Karpas-422 (cell line): ENCODE measurements at regions not wholly inside any gene's neighbourhood (a gene's known extent, or its start where the extent isn't known, plus 50 kb on each side); places are given as distances from the start of the nearest gene placed in this dataset.
A peak's percentile ranks its signal among the peaks of the same experiment; 100 is the strongest.

Experiments
- DNase-seq: peaks from one replicate; pipeline ENCODE4 v3.0.0-alpha.2; 2015
- H2AFZ ChIP-seq: fragments of 200-600 bp; sonication (generic); 2 replicates; pipeline ENCODE4 v1.6.1; 2014; ENCODE audit warnings: antibody characterized with exemption, low read length, mixed read lengths
- H3K27ac ChIP-seq: fragments of 200-600 bp; sonication (generic); 2 replicates; pipeline ENCODE4 v1.5.1; 2014; ENCODE audit warnings: mild to moderate bottlenecking, low read length, moderate library complexity
- H3K27me3 ChIP-seq: fragments of 200-600 bp; sonication (generic); 2 replicates; pipeline ENCODE4 v1.6.1; 2014; ENCODE audit warnings: low read length, mixed read lengths
- H3K36me3 ChIP-seq: fragments of 200-600 bp; sonication (generic); 2 replicates; pipeline ENCODE4 v1.6.1; 2014; ENCODE audit warnings: low read length, mixed read lengths; ENCODE audit not compliant: insufficient read depth
- H3K4me1 ChIP-seq: fragments of 200-600 bp; sonication (generic); 2 replicates; pipeline ENCODE4 v1.6.1; 2014; ENCODE audit warnings: mild to moderate bottlenecking, low read length, mixed read lengths
- H3K4me2 ChIP-seq: fragments of 200-600 bp; sonication (generic); 2 replicates; pipeline ENCODE4 v1.6.1; 2014; ENCODE audit warnings: low read length, low read depth, mild to moderate bottlenecking; ENCODE audit not compliant: poor library complexity, severe bottlenecking
- H3K4me3 ChIP-seq: fragments of 200-600 bp; sonication (generic); 2 replicates; pipeline ENCODE4 v1.5.1; 2014; ENCODE audit warnings: mild to moderate bottlenecking, antibody characterized with exemption, low read length, mixed read lengths
- H3K79me2 ChIP-seq: fragments of 200-600 bp; sonication (generic); 2 replicates; pipeline ENCODE4 v1.6.1; 2014; ENCODE audit warnings: mild to moderate bottlenecking, low read length, mixed read lengths
- H3K9ac ChIP-seq: fragments of 200-600 bp; sonication (generic); 2 replicates; pipeline ENCODE4 v1.6.0; 2014; ENCODE audit warnings: low read length
- H3K9me2 ChIP-seq: fragments of 200-600 bp; sonication (generic), shearing (Covaris generic); replicated peaks from 2 replicates; pipeline ENCODE4 v1.6.0; 2014; ENCODE audit warnings: mild to moderate bottlenecking, low read length, moderate library complexity; ENCODE audit not compliant: insufficient read depth
- H3K9me3 ChIP-seq: fragments of 300-700, 200-600 bp; sonication (generic); 2 replicates; pipeline ENCODE4 v1.6.1; 2014; ENCODE audit warnings: low read length, mixed read lengths
- H4K20me1 ChIP-seq: fragments of 200-600 bp; sonication (generic); 2 replicates; pipeline ENCODE4 v1.6.1; 2014; ENCODE audit warnings: mild to moderate bottlenecking, antibody characterized with exemption, low read length, low read depth; ENCODE audit not compliant: insufficient read depth

DNA sequence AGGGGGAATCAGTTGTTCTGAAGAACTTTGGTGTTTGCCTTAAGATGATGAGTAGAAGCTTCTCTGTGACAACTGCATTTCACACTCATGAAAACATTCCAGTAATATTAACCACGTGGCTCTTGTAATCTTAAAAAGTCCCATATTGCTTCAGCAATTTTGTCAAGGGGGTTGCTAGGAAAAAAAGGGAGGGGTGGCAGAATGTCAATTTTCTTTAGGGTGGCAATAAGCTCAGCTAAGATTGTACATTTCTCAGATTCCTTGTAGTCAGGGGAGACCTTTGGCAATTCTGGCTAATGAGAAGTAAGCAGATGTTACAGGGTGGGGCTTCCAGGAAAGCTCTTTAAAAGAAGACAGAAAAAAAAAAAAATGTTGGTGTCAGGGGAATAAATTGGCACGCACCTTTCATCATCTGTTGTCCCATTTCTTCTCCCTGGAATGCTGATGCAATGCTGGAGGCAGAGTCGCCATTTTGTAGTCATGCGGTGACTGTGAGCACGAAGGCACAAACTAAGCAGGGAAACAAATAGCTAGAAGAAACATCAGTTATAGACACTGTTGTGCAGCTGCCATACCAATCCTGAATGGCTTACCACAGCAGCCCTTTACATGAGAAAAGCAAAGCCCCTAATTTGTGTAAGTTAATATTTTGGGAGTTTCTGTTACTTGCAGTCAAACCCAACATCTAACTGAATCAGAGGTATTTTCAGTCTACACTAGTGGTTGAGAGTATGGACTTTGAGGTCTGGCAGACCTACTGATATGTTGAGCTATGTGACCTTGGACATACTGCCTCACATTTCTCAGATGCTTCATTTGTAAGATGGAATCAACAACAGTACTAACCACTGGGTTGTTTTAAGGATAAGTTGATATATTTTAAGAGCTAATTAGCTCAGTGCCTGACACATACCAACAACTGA lies 56.1 kb upstream of the MRPS6 start:
- Histone ChIP-seq H3K4me1 (peaks cover 52% of the 10 kb centered on the region), H3K9me3 (peaks cover 12% of the 10 kb centered on the region), H3K79me2 (no peaks in the 10 kb centered on the region), H3K36me3 (peaks cover 7% of the 10 kb centered on the region; the same call in 1 of the 2 replicates), H4K20me1 (no peaks in the 10 kb centered on the region), H3K4me3 (no peak overlapping the region), H3K4me2 (peak overlapping the region; percentile 34), H3K27me3 (no peaks in the 10 kb centered on the region), H3K9ac (peak overlapping the region; percentile 28; the same call in 1 of the 2 replicates), H3K27ac (peak overlapping the region; percentile 97), H2AFZ (no peak overlapping the region), H3K9me2 (no peaks in the 10 kb centered on the region)
- DNase-seq, result peak; percentile 61

DNA sequence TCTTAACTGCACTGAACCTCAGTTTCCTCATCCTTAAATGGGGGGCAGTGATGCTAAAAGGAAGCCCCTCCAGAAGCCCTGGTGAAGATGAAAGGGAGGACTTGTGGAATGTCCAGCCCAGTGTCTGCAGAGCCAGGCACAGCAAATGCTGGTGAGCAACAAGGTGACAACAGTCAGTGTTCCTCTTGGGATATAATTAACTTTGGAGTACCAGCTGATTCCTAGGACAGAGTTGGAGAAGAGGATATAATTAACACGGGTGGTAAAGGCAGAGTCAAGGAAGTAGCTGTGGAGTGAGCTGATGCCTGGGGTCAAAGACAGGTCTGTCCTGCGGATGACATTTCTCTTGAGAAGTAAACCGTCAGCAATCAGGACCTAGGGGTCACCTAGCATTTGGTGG lies 60.7 kb upstream of the MRPS6 start:
- Histone ChIP-seq H3K4me2 (no peak overlapping the region), H3K27me3 (no peaks in the 10 kb centered on the region), H4K20me1 (no peaks in the 10 kb centered on the region), H3K9me3 (peaks cover 9% of the 10 kb centered on the region), H3K4me3 (no peak overlapping the region), H3K36me3 (no peaks in the 10 kb centered on the region), H2AFZ (no peak overlapping the region), H3K4me1 (peaks cover 8% of the 10 kb centered on the region), H3K79me2 (no peaks in the 10 kb centered on the region), H3K9ac (no peak overlapping the region), H3K27ac (no peak overlapping the region), H3K9me2 (no peaks in the 10 kb centered on the region)
- DNase-seq, result no peak

DNA sequence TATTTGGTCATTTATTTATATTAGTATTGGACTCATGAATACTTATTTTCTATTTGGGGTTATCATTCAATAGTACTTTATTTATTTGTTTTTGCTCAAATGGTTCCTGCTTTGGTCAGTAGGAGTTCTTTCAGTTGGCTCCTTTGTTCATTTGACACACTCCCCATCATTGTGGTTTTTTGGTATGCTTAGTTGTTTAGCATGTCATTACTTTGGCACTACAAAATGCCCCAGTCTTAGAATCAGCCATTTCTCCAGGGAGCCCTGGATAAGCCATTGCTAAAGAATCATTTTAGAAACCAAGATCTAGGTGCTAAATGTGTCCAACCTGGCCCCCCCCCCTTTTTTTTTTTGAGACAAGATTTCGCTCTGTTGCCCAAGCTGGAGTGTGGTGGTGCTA lies 61.7 kb upstream of the MRPS6 start:
- Histone ChIP-seq H4K20me1 (no peaks in the 10 kb centered on the region), H3K4me3 (no peak overlapping the region), H3K9me3 (peaks cover 9% of the 10 kb centered on the region), H3K79me2 (no peaks in the 10 kb centered on the region), H3K27me3 (no peaks in the 10 kb centered on the region), H3K9me2 (no peaks in the 10 kb centered on the region), H3K4me1 (no peaks in the 10 kb centered on the region), H3K27ac (no peak overlapping the region), H3K4me2 (no peak overlapping the region), H2AFZ (no peak overlapping the region), H3K9ac (no peak overlapping the region), H3K36me3 (no peaks in the 10 kb centered on the region)
- DNase-seq, result no peak

DNA sequence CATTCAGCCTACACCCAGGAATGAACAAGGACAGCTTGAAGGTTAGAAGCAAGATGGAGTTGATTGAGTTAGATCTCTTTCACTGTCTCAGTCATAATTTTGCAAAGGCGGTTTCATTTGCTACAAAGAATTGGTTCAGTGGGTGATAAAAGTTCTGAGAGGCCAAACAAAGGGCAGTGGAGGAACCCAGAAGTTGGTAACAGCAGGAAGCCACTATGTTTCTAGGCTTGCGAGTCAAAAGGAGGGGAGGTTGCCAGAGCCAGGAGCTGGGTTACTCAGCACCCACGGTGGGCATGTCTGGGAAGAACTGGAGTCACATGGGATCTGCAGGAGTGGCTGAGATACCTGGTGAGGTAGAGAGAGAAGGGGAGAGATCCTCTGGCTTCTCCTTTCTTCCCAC lies 64.2 kb upstream of the MRPS6 start:
- DNase-seq, result no peak
- H3K4me1 ChIP-seq, result no peaks in the 10 kb centered on the region
- no peak overlapping the region for H3K27ac ChIP-seq
- H3K79me2 ChIP-seq, result no peaks in the 10 kb centered on the region
- no peaks in the 10 kb centered on the region for H4K20me1 ChIP-seq
- no peak overlapping the region for H3K4me2 ChIP-seq
- peaks cover 4% of the 10 kb centered on the region for H3K9me3 ChIP-seq
- H3K9ac ChIP-seq, result no peak overlapping the region
- no peaks in the 10 kb centered on the region for H3K9me2 ChIP-seq
- no peaks in the 10 kb centered on the region for H3K36me3 ChIP-seq
- H3K27me3 ChIP-seq, result no peaks in the 10 kb centered on the region
- H3K4me3 ChIP-seq, result no peak overlapping the region
- no peak overlapping the region for H2AFZ ChIP-seq

DNA sequence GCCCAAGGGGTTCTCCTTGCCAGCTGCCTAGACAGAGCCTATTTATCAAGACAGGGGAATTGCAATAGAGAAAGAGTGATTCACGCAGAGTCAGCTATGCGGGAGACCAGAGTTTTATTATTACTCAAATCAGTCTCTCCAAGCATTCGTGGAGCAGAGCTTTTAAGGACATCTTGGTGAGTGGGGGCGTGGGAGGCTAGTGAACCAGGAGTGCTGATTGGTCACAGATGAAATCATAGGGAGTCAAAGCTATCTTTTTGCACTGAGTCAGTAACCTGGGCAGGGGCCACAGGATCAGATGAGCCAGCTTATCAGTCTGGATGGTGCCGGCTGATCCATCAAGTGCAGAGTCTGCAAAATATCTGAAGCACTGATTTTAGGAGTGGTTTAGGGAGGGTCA lies 64.8 kb upstream of the MRPS6 start:
- no peaks in the 10 kb centered on the region for H3K4me1 ChIP-seq
- no peaks in the 10 kb centered on the region for H3K9me2 ChIP-seq
- no peak overlapping the region for H3K4me3 ChIP-seq
- peaks cover 4% of the 10 kb centered on the region for H3K9me3 ChIP-seq
- no peak overlapping the region for H2AFZ ChIP-seq
- H3K27ac ChIP-seq, result no peak overlapping the region
- H3K27me3 ChIP-seq, result no peaks in the 10 kb centered on the region
- no peaks in the 10 kb centered on the region for H3K36me3 ChIP-seq
- H3K79me2 ChIP-seq, result no peaks in the 10 kb centered on the region
- no peak overlapping the region for H3K4me2 ChIP-seq
- H4K20me1 ChIP-seq, result no peaks in the 10 kb centered on the region
- DNase-seq, result no peak
- no peak overlapping the region for H3K9ac ChIP-seq

DNA sequence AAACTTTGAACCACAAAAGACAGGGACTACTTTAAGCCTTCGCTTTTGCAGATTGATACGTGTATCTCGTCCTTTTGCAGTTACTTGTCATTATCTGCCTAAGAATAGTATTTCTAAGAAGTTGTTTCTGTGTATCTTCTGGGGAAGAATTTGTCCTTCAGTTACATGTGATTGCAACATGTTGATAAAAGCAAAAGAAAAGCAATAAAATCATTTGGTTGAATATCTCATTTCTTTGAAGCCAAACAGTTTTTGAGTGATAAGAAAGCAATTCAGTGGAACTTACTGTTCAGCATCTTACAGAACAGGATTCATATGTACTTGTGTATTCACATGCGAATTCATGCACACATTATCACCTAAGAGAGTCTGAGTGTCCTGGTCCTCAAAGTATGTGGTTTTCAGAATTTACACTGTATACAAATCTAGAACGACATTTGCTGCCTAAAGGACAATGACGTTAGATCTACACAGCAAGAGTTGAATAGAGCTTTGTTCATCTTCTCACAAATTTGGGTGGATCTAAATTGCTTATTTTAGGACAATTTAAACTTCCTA lies 66.7 kb upstream of the MRPS6 start:
- Histone ChIP-seq H4K20me1 (no peaks in the 10 kb centered on the region), H3K4me3 (no peak overlapping the region), H3K36me3 (no peaks in the 10 kb centered on the region), H3K9ac (no peak overlapping the region), H3K9me3 (peaks cover 4% of the 10 kb centered on the region), H3K27me3 (no peaks in the 10 kb centered on the region), H3K4me2 (no peak overlapping the region), H3K9me2 (no peaks in the 10 kb centered on the region), H3K4me1 (no peaks in the 10 kb centered on the region), H2AFZ (no peak overlapping the region), H3K79me2 (no peaks in the 10 kb centered on the region), H3K27ac (no peak overlapping the region)
- DNase-seq, result no peak

DNA sequence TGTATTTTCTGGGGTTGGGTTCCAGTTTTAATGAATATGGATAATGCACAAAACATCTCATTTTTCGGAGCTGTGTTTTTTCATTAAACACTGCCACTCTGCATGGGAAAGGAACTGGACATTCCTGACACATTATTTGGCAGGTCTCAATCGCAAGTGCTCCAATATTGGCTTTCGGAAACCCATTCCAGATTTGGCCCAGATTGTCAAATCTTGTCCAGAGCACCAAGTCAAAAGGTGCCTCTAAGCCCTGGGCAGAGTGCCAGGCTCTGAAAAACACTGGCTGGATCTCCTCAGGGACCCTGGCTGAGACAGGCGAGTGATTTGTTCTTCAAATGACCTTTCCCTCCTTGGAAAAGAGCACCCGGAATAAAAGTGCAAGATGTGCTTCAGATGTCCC lies 68.4 kb upstream of the MRPS6 start:
- Histone ChIP-seq H3K27me3 (no peaks in the 10 kb centered on the region), H3K4me3 (no peak overlapping the region), H3K79me2 (no peaks in the 10 kb centered on the region), H3K9ac (no peak overlapping the region), H3K9me2 (no peaks in the 10 kb centered on the region; the same call in 1 of the 2 replicates), H3K27ac (no peak overlapping the region), H4K20me1 (no peaks in the 10 kb centered on the region), H3K4me2 (no peak overlapping the region), H3K9me3 (no peaks in the 10 kb centered on the region), H3K36me3 (no peaks in the 10 kb centered on the region), H3K4me1 (peaks cover 8% of the 10 kb centered on the region), H2AFZ (no peak overlapping the region)
- no peak for DNase-seq

DNA sequence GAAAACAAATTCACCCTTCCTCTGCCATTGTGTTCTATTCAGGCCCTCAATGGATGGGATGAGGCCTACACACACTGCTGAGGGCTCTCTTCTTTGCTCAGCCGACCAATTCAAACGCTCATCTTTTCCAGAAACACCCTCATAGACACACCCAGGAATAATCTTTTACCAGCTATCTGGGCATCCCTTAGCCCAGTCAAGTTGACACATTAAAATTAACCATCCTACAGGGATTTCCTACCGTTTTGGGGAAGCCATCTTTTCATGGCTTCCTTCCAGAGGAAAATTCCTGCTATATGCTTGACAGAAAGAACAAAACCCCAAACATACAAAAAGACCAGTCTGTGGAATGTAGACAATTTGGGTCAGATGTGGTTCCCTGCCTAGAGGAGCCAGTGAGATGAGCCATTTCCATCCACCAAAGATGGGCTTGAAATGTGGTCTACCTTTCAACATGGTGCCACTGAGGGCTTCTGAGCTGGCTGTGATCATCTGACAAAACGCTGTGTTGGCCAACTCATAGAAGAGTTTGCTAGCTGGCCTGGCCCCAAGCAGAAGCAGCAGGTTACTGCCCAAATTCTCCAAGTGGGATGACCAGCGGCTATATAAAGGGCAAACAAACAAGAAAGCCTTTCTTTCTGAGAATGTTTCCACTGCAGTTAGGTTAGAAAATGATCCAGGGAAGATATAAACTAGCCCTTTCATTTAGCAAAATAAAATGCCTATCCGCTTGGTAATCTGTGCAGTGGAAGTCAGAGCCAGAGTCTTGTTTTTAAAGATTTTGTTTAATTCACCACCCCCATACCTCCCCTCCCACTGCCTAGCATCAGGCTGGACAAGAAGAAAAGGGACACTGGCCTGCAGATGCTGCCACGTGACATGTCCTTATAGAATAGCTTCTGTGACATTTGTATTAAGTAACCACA lies 69.1 kb upstream of the MRPS6 start:
- Histone ChIP-seq H3K79me2 (no peaks in the 10 kb centered on the region), H3K4me1 (peaks cover 8% of the 10 kb centered on the region), H3K4me2 (no peak overlapping the region), H3K27ac (no peak overlapping the region), H3K9me3 (no peaks in the 10 kb centered on the region), H4K20me1 (no peaks in the 10 kb centered on the region), H3K27me3 (no peaks in the 10 kb centered on the region), H3K4me3 (no peak overlapping the region), H3K9me2 (no peaks in the 10 kb centered on the region; the same call in 1 of the 2 replicates), H3K36me3 (no peaks in the 10 kb centered on the region), H3K9ac (no peak overlapping the region), H2AFZ (no peak overlapping the region)
- DNase-seq, result no peak
